HG03045 (cell line): ENCODE measurements at regions not wholly inside any gene's neighbourhood (a gene's known extent, or its start where the extent isn't known, plus 50 kb on each side); places are given as distances from the start of the nearest gene placed in this dataset.
"Not testable (repeated sequence)": the region's sequence is repeated elsewhere in the genome, so short reads cannot be mapped to it uniquely, and the experiment has no call there.

Experiments used
- ATAC-seq: cut with Tn5 transposase; IDR thresholded peaks from one replicate; pipeline ENCODE4 v1.9.1; 2021; ENCODE audit warnings: mild to moderate bottlenecking, moderate library complexity; ENCODE audit not compliant: unreplicated experiment

DNA sequence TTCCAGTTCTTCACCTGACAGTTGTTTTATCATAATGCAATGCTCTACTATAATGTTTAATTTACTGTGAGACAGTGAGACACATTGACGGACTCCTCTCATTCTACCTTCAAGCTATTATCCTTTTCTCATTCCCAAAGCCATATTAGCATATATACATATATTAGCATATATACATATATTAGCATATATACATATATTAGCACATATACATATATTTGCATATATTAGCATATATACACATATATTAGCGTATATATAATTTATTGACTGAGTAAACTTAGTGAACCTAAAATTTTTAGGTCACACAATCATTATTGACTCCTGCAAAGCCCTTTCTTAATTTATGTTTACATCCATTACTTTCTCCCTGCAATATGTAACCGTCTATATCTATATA lies 555.0 kb upstream of the ADGRB3 start:
- no peak for ATAC-seq

DNA sequence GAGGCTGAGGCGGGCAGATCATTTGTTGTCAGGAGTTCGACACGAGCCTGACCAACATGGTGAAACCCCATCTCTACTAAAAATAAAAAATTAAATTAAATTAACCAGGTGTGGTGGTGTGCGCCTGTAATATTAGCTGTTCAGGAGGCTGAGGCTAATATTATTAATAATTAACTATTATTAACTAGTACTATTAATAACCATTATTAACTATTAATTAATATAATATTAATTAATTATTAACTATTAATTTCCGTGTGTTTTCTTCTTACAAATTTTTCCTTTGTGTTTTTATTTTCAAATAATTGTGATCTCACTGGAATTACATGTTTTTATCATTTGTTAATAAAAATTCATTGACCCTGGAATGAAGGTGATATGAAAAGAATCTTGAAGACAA lies 557.4 kb upstream of the ADGRB3 start:
- no peak for ATAC-seq

DNA sequence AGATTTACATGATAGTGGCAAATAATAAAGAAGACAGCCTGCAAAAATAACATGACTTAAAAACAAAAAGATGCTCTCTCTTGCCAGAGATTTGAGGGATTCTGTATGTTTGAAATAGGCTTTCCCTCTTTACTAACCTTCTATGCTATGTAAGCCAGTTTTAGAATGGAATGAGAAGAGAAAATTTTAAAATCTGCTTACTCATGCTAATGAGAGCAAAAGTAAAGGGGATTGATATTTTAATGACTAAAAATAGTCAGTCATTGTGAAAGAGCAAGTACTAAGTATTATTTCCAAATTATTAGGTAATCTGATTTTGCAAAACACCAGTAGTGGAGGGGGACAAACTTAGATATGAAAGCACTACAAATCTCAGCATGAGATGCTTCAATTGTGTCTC lies 563.3 kb upstream of the ADGRB3 start:
- no peak for ATAC-seq

DNA sequence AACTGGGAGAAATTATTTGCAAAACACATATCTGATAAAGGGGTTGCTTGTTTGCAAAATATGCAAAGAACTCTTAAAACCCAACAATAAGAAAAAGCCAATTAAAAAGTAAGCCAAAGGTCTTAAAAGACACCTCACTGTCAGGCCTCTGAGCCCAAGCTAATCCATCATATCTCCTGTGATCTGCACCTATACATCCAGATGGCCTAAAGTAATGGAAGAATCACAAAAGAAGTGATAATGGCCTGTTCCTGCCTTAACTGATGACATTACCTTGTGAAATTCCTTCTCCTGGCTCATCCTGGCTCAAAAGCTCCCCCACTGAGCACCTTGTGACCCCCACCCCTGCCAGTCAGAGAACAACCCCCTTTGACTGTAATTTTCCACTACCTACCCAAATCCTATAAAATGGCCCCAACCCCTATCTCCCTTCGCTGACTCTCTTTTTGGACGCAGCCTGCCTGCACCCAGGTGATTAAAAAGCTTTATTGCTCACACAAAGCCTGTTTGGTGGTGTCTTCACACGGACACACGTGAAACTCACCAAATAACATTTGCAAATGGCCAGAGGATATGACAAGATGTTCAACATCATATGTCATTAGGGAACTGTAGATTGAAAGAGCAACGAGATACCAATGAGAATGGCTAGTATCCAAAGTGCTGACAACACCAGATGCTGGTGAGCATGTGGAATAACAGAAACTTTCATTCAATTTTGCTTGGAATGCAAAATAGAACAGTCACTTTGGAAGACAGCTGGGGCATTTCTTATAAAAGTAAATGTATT lies 565.0 kb upstream of the ADGRB3 start:
- no peak for ATAC-seq

DNA sequence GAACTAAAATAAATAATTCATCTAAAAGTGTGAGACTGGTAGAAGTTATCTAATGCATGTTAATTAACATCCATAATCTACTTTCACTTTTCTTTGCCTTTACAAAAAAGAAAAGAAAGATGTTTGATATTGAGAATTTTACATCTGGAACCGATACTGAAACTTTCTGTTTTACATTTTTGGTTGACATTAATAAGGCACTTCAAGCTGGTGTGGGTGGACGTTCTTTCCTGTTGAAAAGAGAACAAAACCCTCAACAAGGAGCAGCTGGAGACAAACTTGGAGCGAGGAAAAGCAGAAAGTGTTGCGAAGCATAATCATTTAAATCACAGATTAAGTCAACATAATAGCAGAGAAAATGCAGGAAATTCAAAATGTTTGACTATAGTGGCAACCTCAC lies 575.2 kb upstream of the ADGRB3 start:
- no peak for ATAC-seq

DNA sequence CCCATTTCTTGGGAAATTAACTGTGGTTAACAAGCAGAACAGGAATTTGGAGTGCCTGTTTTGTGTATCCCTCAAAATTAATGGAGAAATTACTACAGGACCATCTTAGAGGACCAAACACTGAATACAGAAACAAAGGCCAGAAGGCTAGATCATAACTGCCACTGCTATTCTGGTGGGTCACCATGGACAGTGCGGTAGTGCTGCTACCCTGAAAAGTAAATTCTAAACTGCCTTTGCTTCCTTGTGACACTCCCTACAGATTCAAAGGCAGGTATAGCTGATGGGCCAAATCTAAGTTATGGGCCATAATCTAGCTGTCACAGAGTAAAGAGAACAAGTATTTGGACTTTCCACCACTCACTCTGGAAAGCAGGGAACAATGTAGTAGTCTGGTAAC lies 575.8 kb upstream of the ADGRB3 start:
- no peak for ATAC-seq

DNA sequence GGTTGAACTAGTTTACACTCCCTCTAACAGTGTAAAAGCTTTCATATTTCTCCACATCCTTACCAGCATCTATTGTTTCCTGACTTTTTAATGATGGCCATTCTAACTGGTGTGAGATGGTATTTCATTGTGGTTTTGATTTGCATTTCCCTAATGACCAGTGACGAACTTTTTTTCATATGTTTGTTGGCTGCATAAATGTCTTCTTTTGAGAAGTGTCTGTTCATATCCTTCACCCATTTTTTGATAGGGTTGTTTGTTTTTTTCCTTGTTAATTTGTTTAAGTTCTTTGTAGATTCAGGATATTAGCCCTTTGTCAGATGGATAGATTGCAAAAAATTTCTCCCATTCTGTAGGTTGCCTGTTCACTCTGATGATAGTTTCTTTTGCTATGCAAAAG lies 578.5 kb upstream of the ADGRB3 start:
- ATAC-seq = not testable (repeated sequence)

DNA sequence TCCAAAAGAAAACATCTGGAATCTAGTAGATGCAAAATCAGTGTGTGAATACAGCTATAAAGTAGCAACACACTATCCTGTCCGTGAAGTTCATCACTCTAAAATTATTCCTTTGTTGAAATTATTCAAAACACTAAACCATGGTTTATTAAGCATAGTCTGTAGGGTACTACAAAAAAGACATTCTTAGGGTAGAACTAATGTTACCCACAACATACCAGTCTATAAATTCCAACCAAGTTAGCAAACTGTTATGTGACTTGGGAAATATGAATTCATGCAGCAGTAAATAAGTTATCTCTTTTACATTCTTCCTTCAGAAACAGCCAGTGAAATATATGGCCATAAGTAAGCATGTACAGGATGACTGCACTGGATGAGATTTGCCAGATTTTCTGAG lies 580.3 kb upstream of the ADGRB3 start:
- ATAC-seq = no peak

DNA sequence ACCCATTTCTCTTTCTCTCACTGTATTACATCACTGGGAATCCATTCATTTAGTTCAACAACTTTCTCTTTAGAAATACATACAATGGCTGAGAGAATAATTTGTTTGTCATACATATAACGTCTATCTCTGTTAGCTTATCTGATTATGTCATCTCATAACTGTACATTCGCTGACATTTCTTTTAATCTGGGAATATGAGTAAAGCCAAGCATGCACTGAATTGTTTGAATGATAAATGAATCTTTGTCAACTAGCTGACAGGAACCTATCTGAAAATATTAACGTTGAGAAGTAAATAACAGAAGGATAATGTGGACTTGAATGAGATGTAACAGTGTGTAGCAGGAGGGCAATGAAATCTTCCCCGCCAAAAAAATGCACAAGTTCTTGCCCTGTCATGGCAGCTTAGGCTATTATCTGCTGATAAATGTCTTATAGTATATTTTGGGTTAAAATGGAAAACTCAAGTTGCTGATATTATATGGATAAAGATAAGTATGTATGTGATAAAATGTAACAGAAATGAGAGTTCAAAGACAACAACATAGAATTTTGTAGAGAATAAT lies 581.2 kb upstream of the ADGRB3 start:
- ATAC-seq = no peak

DNA sequence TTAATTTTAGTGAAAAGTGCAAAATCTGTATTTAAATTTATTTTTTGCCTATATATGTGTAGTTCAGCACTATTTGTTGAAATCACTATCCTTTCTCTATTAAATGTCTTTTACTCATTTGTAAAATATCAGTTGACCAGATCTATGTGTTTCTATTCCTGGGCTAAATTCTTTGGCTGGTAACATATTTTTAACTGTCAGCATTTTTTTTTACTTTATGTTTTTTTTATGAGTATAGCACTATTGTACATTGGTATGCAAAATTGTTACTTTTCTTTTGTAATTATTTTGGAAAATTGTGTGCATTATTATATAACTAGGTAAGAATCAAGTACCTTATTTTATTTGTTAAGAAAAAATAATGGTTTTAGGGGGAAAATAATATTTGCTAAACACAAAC lies 582.8 kb upstream of the ADGRB3 start:
- ATAC-seq = no peak

DNA sequence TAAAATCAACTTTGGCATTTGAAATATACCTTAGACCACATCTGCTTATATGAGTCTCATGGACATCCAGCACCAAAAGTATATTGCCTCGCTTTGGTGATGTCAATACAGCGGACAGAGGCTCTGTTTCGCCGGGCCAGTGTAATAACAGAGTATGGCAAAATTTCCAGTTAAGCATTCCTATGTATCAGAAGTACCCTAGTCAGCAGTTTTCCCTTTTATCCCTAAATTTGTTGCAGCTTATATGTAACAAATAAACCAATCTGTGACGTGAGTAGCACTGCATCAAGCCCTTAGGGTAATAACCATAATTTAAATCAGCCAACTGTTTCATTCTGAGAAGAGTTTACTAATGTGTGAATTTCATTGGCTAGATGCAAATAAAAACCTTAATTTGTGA lies 585.5 kb upstream of the ADGRB3 start:
- ATAC-seq = no peak

DNA sequence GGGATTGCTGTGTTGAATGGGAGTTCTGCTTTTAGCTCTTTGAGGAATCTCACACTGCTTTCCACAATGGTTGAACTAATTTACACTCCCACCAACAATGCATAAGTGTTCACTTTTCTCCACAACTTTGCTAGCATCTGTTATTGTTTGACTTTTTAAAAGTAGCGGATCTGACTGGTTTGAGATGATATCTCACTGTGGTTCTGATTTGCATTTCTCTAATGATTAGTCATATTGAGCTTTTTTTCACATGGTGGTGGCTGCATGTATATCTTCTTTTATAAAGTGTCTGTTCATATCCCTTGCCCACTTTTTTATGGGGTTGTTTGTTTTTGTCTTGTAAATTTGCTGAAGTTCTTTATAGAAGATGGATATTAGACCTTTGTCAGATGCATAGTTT lies 588.3 kb upstream of the ADGRB3 start:
- no peak for ATAC-seq

DNA sequence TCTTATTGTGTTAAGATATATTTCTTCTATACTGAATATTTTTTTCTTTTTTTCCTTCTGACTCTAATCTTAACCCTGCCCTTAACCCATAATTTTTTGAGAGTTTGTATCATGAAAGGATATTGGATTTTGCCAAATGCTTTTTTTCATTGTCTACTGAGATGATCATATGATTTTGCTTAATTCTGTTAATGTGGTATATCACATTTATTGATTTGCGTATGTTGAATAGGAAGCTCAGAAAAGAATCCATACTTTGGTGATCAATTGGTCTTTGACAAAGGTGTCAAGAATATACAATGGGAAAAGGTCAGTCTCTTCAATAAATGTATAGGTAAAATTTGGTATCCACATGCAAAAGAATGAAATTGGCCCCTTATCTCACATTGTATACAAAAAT lies 588.8 kb upstream of the ADGRB3 start:
- ATAC-seq = no peak

DNA sequence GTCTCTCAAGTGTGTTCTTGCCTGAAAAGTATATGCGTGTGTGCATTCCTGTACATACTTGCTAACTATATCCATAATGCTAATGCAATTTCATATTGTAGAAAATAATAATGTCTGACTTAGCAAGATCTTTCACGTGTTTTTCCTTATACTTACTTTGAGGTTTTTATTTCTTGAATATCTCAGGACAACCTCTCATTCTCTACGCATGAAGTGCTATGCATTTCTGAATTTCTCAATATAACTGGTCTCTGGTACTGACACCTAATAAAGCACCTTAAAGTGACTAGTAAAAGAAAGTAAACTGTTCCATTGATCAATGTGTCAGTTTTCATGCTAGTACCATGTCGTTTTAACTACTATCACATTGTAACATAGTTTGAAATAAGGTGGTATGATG lies 589.9 kb upstream of the ADGRB3 start:
- no peak for ATAC-seq

DNA sequence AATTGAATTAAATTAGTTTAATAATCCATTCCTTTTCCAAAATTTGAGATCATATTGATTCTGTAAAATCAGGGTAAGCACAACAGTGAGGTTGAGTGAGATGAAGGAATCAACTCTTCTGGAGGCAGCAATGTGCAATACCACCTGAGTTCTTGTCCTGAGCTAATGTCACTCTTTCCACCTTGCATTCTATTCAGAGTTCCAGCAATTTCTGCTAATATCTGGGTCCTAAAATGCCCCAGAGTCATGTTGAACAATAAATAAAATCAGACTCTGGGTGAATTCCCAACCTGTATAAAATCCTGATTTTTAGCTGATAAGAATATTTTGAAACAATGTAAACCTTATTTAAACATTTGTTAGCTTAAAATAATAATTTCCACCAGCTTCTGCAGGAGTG lies 590.8 kb upstream of the ADGRB3 start:
- ATAC-seq = no peak

DNA sequence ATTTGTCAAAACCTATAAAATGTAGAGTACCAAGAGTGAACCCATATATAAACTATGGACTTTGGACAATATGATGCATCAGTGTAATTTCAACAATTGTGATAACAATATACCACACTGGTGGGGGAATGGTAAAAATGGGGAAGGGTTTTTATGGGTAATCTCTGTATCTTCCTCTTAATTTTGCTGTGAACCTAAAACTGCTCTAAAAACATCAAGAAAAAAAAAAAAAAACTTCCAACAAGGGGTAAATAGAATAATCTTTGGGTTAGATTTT lies 592.0 kb upstream of the ADGRB3 start:
- ATAC-seq = no peak

DNA sequence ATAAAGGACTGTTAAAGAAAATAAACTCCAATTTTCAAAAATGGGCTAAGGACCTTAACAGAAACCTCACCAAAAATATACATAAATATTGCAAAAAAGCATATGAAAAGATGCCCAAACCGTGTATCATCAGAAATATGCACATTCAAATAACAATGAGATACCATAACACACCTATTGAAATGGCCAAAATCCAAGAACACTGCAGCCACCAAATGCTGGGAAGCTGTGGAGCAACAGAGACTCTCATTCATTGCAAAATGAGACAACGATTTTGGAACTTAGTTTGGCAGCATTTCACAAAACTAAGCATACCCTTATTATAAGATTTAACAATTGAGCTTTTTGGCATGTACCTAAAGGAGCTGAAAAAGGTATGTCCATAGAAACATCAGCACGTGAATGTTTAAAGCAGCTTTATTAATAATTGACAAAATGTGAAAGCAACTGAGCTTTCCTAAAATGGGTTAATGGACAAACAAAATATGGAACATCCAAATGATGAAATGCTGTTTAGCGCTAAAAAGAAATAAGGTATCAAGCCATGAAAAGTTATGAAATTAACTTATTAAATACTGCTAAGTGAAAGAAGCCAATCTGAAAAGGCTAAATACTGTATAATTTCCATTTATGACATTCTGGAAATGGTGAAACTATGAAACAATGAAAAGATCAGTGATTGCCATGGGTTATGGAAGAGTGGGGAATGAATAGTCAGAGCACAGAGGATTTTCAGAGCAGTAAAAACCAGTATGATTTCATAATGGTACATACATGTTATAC lies 592.6 kb upstream of the ADGRB3 start:
- ATAC-seq = no peak

DNA sequence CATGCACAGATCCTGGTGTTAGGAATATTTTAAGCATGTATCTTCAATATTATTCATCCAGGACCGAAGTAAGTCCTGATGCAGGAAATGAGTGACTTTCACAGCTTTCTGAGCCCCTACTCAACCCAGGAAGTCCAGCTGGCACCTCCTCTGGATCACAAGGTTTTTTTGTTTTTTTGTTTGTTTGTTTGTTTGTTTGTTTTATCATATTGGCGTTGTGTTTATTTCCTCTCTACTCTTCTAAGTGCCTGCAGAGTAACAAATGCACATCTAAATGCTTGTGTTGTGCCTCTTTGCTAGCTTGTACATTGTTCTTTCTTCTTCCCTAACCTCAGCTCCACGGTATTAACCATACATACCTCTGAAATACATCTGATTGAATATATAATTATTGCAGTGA lies 594.3 kb upstream of the ADGRB3 start:
- ATAC-seq = no peak

DNA sequence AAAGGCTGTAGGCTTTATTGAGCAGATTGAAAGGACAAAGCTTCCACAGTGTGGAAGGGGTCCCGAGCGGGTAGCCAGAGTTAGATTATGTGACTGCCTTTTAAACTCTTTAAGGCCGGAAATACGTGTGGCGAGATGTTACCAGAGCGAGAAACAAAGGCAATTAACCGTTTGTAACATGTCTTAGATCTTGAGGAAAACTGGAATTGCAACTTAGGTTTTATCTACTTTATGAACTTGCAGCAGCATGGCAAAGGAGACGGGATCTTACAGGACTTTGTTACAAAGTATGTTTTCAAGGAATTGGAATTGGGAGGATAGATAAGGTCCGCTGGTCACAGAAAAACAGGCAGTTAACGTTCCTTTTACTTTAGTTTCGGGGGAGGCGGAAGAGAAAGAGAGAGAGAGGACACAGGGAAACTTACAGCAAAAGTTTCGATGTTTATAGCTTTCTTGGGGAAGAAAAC lies 594.7 kb upstream of the ADGRB3 start:
- ATAC-seq = no peak

DNA sequence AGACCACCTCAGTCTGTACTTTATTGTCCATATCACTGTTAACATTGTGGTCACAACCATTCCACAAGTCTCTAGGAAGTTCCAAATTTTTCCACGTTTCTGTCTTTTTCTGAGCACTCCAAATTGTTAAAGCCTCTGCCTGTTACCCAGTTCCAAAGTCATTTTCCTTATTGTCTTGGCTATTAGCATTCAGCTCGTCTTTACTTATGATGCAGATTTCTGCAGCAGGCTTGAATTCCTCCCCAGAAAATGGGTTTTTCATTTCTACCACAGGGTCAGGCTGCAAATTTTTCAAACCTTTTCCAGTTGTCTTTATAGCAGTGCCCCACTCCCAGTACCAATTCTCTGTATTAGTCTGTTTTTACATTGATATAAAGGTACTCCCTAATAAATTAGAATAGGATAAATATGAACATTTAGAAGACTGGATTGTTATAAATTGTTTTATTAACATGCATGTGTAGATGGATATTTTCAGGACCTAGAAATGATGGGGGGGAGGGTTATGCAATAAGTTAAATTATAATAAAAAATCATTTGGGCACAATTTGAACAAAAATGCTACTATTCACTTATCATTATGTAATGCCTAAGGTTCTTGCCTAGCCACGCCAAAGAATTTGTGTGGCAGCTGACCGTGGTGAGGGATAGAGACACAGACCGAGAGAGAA lies 595.3 kb upstream of the ADGRB3 start:
- no peak for ATAC-seq

DNA sequence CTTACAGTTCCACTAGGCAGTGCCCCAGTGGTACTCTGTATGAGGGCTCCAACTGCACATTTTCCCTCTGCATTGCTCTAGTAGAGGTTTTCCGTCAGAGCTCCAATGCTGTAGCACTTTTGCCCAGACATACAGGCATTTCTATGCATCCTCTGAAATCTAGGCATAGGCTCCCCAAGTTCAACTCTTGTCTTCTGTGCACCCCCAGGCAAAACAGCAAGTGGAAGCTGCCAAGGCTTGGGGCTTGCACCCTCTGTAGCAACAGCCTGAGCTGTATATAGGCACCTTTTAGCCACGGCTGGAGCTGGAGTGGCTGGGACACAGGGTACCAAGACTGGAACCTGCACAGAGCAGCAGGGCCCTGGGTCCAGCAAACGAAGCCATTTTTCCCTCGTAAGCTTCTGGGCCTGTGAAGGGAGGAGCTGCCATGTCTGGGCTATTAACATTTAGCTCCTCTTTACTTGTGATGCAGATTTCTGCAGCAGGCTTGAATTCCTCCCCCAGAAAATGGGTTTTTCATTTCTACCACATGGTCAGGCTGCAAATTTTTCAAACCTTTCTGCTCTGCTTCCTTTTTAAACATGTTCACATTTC lies 596.2 kb upstream of the ADGRB3 start:
- ATAC-seq = no peak
